ENCODE measurements at regions not wholly inside any gene's neighbourhood (a gene's known extent, or its start where the extent isn't known, plus 50 kb on each side); places are given as distances from the start of the nearest gene placed in this dataset.
"Not testable (repeated sequence)": the region's sequence is repeated elsewhere in the genome, so short reads cannot be mapped to it uniquely, and the experiment has no call there.

- not testable (repeated sequence) for H3K79me2 ChIP-seq; H3K4me2 ChIP-seq (ENCODE audit: low read length); H3K9me3 ChIP-seq (ENCODE audit: control insufficient read depth, low read length); H2AFZ ChIP-seq; H3K9ac ChIP-seq; H3K4me1 ChIP-seq; H3K27ac ChIP-seq; H3K36me3 ChIP-seq (ENCODE audit: control insufficient read depth, insufficient read depth, low read length); H3K4me3 ChIP-seq (ENCODE audit: low read depth, low read length); H3K27me3 ChIP-seq (ENCODE audit: control insufficient read depth, insufficient read depth, low read length)
Observed at GRCh38 chr7:39791035-39791434, 159.0 kb upstream of the CDK13 start.

- H2AFZ ChIP-seq = not testable (repeated sequence)
Observed at GRCh38 chr7:39791911-39792310, 158.1 kb upstream of the CDK13 start.

GRCh38 chr7:39793026-39793425 is 157.0 kb upstream of the CDK13 start:
- H3K4me3 ChIP-seq (ENCODE audit: low read depth, low read length); H3K27me3 ChIP-seq (ENCODE audit: control insufficient read depth, insufficient read depth, low read length); H3K79me2 ChIP-seq; H3K4me1 ChIP-seq; H3K9ac ChIP-seq; H2AFZ ChIP-seq; H3K36me3 ChIP-seq (ENCODE audit: control insufficient read depth, insufficient read depth, low read length); H3K4me2 ChIP-seq (ENCODE audit: low read length); H3K27ac ChIP-seq; H3K9me3 ChIP-seq (ENCODE audit: control insufficient read depth, low read length): not testable (repeated sequence)

More at GRCh38 chr7:39791911-39792310, 158.1 kb upstream of the CDK13 start:
- H3K9me3 ChIP-seq (ENCODE audit: control insufficient read depth, low read length); H3K79me2 ChIP-seq; H3K27me3 ChIP-seq (ENCODE audit: control insufficient read depth, insufficient read depth, low read length); H3K27ac ChIP-seq; H3K4me3 ChIP-seq (ENCODE audit: low read depth, low read length); H3K36me3 ChIP-seq (ENCODE audit: control insufficient read depth, insufficient read depth, low read length); H3K4me2 ChIP-seq (ENCODE audit: low read length); H3K4me1 ChIP-seq; H3K9ac ChIP-seq: not testable (repeated sequence)

GRCh38 chr7:39793851-39794250 is 156.2 kb upstream of the CDK13 start:
- H2AFZ ChIP-seq; H3K9ac ChIP-seq; H3K36me3 ChIP-seq (ENCODE audit: control insufficient read depth, insufficient read depth, low read length): not testable (repeated sequence)

GRCh38 chr7:39796947-39797346 is 153.1 kb upstream of the CDK13 start:
- H3K4me2 ChIP-seq (ENCODE audit: low read length); H3K4me3 ChIP-seq (ENCODE audit: low read depth, low read length); H3K27ac ChIP-seq; H3K79me2 ChIP-seq; H3K4me1 ChIP-seq; H3K9ac ChIP-seq; H2AFZ ChIP-seq; H3K9me3 ChIP-seq (ENCODE audit: control insufficient read depth, low read length); H3K36me3 ChIP-seq (ENCODE audit: control insufficient read depth, insufficient read depth, low read length); H3K27me3 ChIP-seq (ENCODE audit: control insufficient read depth, insufficient read depth, low read length): not testable (repeated sequence)

More at GRCh38 chr7:39793851-39794250, 156.2 kb upstream of the CDK13 start:
- not testable (repeated sequence) for H3K27me3 ChIP-seq (ENCODE audit: control insufficient read depth, insufficient read depth, low read length); H3K79me2 ChIP-seq; H3K4me2 ChIP-seq (ENCODE audit: low read length); H3K9me3 ChIP-seq (ENCODE audit: control insufficient read depth, low read length); H3K27ac ChIP-seq; H3K4me1 ChIP-seq; H3K4me3 ChIP-seq (ENCODE audit: low read depth, low read length)

- H3K9me3 ChIP-seq (ENCODE audit: control insufficient read depth, low read length); H3K27me3 ChIP-seq (ENCODE audit: control insufficient read depth, insufficient read depth, low read length); H3K27ac ChIP-seq; H3K36me3 ChIP-seq (ENCODE audit: control insufficient read depth, insufficient read depth, low read length); H3K4me3 ChIP-seq (ENCODE audit: low read depth, low read length); H2AFZ ChIP-seq; H3K4me2 ChIP-seq (ENCODE audit: low read length); H3K79me2 ChIP-seq; H3K9ac ChIP-seq; H3K4me1 ChIP-seq: not testable (repeated sequence)
Observed at GRCh38 chr7:39798077-39798476, 152.0 kb upstream of the CDK13 start.

GRCh38 chr7:39808796-39809481 is 141.1 kb upstream of the CDK13 start:
- no peaks in the 10 kb centered on the region for H3K4me1 ChIP-seq
- H3K9ac ChIP-seq = no peak overlapping the region
- no peaks in the 10 kb centered on the region for H3K79me2 ChIP-seq
- no peak overlapping the region for H2AFZ ChIP-seq
- no peak overlapping the region for H3K4me2 ChIP-seq (ENCODE audit: low read length)
- no peak overlapping the region for H3K4me3 ChIP-seq (ENCODE audit: low read depth, low read length)
- no peaks in the 10 kb centered on the region for H3K9me3 ChIP-seq (ENCODE audit: control insufficient read depth, low read length)
- no peaks in the 10 kb centered on the region for H3K27me3 ChIP-seq (ENCODE audit: control insufficient read depth, insufficient read depth, low read length)
- no peaks in the 10 kb centered on the region for H3K36me3 ChIP-seq (ENCODE audit: control insufficient read depth, insufficient read depth, low read length)
- no peak overlapping the region for H3K27ac ChIP-seq
- no peak for TF ChIP-seq CTCF (IDR thresholded peaks at IDR 0.05)

Measured in parathyroid adenoma (tissue), 2 donors.